ENCODE measurements at regions not wholly inside any gene's neighbourhood (a gene's known extent, or its start where the extent isn't known, plus 50 kb on each side); places are given as distances from the start of the nearest gene placed in this dataset.

GRCh38 chr2:239763433-239764097 lies 261.6 kb downstream of the NDUFA10 start:
- no peak for TF ChIP-seq GATA2 (IDR thresholded peaks at IDR 0.05; ENCODE audit: low read depth, low read length)
- TF ChIP-seq GATA3 (IDR thresholded peaks at IDR 0.05; ENCODE audit: low read depth, low read length): no peak

- TF ChIP-seq GATA3 (IDR thresholded peaks at IDR 0.05; ENCODE audit: low read depth, low read length): no peak
- TF ChIP-seq GATA2 (IDR thresholded peaks at IDR 0.05; ENCODE audit: low read depth, low read length): no peak
Observed at GRCh38 chr2:239762655-239763269, 262.4 kb downstream of the NDUFA10 start.

- TF ChIP-seq GATA3 (IDR thresholded peaks at IDR 0.05; ENCODE audit: low read depth, low read length) (no peak), GATA2 (IDR thresholded peaks at IDR 0.05; ENCODE audit: low read depth, low read length) (no peak)
Observed at GRCh38 chr2:239762106-239762505, 263.0 kb downstream of the NDUFA10 start.

DNA sequence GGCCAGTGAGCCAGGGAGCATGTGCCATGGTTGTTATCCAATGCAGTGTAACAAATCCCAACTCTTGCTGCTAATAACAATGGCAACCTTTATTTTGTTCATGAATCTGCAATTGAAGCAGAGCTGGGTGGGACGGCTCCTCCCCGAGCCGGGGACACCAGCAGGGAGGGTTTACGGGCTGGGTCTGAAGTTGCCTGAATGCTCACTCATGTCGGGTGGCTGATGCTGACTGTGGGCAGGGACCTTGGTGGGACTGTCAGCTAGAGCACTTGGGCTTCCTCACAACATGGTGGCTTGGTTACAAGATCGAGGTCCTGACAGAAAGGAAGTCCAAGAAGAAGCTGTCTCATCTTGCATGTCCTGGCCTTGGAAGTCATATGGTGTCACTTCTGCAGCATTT lies 264.5 kb downstream of the NDUFA10 start:
- TF ChIP-seq GATA2 (IDR thresholded peaks at IDR 0.05; ENCODE audit: low read depth, low read length): no peak

DNA sequence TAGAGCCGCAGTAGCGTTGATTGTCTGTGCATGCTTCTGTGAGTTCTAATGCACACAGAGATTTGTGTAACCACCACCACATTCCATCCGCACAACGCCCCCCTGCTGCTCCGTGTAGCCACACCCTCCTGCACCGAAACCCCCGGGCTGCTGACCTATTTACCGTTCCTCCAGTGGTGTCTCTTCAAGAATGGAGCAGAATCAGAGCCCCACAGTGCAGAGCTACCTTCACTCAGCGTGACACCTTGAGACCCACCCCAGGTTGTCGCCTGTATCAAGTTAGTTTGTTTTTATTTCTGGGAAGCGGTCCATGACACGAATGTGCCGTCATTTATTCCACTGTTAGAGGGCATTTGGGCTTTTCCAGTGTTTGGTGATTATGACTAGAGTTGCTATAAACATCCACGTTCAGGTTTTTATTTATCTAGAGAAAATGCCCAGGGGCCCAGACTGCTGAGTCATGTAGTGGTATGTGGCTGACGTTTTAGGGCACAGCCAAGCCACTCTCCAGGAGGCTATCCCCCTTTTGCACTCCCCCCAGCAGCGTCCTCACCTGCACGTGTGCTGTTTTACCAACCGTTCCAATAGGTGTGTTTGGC lies 266.8 kb downstream of the NDUFA10 start:
- TF ChIP-seq GATA3 (IDR thresholded peaks at IDR 0.05; ENCODE audit: low read depth, low read length): no peak
- no peak for TF ChIP-seq GATA2 (IDR thresholded peaks at IDR 0.05; ENCODE audit: low read depth, low read length)

DNA sequence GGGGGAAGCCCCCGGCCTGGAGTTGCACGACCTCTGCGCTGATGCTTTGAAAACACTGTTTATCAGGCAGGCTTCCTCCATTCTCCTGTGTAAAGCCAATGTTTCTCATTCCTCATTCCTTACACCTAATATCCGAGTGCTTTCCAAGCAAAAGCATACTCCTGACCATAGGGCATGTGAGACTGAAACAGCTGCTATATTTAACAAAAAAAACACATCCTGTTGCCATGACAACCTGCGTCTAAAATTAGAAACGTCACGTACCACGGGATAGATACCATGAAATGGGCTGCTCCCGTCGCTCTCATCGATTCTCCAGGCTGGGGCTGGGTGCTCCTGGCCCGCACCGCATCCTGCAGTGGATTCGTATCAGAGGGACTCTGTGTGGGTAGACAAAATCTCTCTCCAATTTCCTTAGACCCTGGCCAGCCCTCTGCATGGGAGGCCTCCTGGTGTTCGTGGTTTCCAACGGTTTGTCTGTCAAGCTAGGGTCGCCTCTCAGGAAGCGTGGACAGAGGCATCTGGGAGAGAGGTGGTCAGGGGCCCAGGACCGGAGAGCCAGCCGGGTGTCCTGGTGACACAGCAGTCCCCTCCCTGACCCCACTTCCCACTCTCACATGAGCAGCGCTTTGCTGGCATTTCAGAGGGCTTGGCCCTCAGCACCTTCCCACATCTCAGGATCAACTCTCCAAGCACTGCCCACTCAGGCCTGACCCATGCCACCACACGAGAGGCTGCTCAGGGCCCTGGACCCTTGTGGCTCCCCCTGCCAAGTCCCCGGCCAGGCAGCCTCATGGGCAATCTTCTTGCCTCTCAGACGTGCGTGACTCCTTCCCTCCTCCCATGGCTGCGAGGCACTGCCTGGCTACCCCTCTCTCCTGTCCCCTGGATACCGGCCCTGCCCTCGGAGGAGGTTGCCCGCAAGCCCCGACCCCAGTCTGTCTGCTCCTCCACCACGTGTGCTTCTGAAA lies 268.1 kb downstream of the NDUFA10 start:
- TF ChIP-seq GATA3 (IDR thresholded peaks at IDR 0.05; ENCODE audit: low read depth, low read length) (no peak), GATA2 (IDR thresholded peaks at IDR 0.05; ENCODE audit: low read depth, low read length) (no peak)

DNA sequence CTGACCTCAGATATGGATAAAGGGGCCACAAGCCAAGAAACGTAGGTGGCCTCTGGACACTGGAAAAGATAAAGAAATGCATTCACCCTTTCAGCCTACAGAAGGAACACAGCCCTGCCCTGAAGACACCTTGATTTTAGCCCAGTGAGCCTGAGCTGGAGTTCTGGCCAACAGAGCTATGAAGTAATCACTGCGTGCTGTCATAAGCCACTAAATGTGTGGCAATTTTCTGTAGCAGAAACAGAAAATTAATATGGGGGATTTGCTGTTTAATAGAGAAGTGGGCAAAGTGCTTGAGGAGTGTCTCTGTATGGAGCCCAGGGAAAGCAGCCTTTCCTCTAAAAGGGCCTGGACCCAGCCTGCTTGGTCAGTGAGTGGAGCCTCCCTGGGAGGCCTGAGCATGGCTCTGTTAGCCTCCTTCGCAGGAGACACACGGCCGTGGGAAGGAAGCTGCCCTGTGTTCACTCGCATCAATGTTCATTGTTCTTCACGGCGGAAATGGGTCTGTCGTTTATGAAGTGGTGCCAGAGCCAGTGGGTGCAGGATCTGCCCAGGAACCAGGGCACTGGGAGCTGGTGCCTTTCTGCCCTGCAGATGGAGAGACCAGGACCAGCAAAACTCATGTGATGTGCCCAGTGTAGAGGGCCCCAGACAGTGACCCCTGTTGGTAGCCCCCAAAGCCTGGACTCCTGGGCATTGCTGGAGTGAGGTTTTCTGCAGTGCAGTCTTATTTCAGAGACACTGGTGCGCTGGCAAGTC lies 268.9 kb downstream of the NDUFA10 start:
- TF ChIP-seq GATA3 (IDR thresholded peaks at IDR 0.05; ENCODE audit: low read depth, low read length): no peak
- no peak for TF ChIP-seq GATA2 (IDR thresholded peaks at IDR 0.05; ENCODE audit: low read depth, low read length)

DNA sequence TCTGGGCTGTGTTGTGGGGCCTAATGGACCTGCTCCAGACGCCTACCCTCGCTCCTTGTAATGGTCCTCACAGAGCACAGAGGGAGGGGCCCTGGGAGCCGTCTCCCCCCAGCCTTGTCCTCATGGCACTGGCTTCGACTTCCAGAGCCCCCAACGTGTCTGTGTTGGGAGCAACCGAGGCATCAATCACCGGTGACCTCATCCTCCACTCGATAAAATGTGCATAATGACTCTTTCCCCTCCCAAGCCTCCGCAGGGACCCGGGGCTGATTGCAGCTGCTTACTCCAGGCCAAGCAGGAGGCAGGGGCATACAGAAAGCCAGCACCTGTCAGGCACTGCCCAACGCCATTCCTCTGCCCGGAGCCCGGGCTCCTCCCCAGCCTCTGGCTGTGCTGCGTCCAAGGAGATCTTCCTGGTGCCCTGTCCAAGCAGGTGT lies 271.7 kb downstream of the NDUFA10 start:
- no peak for TF ChIP-seq GATA3 (IDR thresholded peaks at IDR 0.05; ENCODE audit: low read depth, low read length)
- no peak for TF ChIP-seq GATA2 (IDR thresholded peaks at IDR 0.05; ENCODE audit: low read depth, low read length)

DNA sequence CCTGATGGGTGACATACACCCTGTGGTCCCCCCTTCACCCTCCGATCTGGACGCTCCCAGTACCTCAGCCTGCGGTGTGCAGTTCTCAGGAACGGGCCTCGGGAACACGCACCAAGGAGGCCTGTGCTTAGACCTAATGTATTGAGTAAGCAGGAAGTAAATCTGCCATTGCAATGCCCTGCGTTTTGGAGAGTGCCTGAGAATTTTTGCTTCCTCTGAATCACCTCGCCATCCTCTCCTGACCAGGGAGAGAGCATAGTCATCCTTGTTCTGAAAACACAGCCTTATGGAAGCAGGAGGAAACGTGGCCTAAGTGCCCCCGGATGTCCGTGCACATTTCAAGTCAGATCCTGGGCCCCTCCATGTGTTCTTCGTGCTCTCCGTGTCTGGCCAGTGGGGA lies 272.2 kb downstream of the NDUFA10 start:
- TF ChIP-seq GATA2 (IDR thresholded peaks at IDR 0.05; ENCODE audit: low read depth, low read length) (no peak), GATA3 (IDR thresholded peaks at IDR 0.05; ENCODE audit: low read depth, low read length) (no peak)

DNA sequence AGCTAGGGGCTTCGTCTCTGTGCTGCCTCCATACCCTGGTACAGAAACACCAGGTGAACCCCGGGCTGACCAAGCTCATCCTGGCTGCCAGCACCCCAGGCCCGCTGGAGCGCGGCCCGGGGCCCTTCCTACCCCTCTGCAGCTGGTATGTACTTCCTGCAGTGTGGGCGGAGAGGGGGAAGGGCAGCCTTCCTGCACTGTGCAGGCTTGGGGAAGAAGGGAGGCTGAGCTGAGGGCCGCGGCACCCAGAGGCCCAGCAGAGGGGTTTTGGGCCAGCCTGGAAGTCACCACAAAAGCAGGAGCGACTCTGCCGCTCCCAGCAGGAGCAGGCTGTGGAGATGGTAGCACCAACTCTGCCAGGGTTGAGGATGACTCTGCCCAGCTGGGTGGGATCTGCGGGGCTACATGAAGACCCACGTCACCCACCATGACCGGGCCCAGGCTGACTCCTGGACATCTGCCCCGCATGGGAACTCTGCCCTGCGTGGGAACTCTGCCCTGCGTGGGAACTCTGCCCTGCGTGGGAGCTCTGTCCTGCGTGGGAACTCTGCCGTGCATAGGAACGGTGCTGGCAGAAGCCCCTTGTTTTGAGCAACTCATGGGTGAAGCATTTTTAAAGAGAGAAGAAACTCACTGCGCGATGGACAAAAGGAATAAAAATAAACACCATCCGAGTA lies 273.3 kb downstream of the NDUFA10 start:
- TF ChIP-seq GATA3 (IDR thresholded peaks at IDR 0.05; ENCODE audit: low read depth, low read length) (no peak), GATA2 (IDR thresholded peaks at IDR 0.05; ENCODE audit: low read depth, low read length) (no peak)

DNA sequence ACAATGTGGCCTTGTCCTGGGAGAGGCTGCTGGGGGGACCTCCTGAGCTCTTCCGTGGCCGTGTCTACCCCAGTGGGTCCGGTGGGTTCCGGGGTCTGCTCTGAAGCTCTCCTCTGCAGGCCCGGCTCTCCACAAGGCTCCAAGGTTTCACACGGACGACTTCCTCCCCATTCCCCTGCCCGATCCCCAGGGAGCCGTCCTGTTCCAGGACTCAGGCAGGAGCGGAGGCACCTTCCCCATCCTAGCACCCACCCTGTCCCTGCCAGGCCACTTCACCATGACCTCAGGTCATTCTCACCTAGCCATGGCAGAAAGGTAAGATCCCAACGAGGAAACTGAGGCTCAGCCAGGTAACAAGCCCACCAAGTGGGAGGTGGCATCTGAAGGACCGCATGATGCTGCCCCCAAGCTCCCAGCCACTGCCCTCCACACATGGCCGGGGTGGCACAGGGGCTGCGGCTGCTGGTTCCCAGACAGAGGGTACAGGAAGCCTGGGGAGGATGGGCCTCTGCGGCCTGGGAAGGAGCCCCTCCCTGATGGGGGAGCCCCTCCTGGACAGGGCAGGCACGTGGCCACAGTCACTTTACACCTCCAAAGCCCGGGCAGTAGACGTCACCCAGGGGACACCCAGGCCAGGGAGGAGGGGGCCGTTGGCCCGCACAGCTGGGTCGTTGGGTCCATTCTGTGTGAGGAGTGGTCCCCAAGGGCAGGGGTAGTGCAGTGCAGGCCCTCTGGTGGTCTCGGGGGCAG lies 274.0 kb downstream of the NDUFA10 start:
- TF ChIP-seq GATA3 (IDR thresholded peaks at IDR 0.05; ENCODE audit: low read depth, low read length) (no peak), GATA2 (IDR thresholded peaks at IDR 0.05; ENCODE audit: low read depth, low read length) (no peak)

Data from SH-SY5Y (cell line).